Upper lobe of right lung (tissue), 1 donor: ENCODE measurements at regions not wholly inside any gene's neighbourhood (a gene's known extent, or its start where the extent isn't known, plus 50 kb on each side); places are given as distances from the start of the nearest gene placed in this dataset.

Experiments used
- ATAC-seq: fragments of 200-7000 bp; cut with Tn5 transposase; one replicate; pipeline ENCODE4 v1.9.1; 2020; ENCODE audit warnings: mild to moderate bottlenecking, moderate library complexity
- DNase-seq: peaks from one replicate; pipeline ENCODE4 v3.0.0-alpha.2; 2020
- H3K27ac ChIP-seq: fragments of 200-600 bp; one replicate; pipeline ENCODE4 v1.8.0; 2022
- H3K27me3 ChIP-seq: fragments of 200-600 bp; one replicate; pipeline ENCODE4 v1.8.0; 2022; ENCODE audit warnings: mild to moderate bottlenecking
- H3K36me3 ChIP-seq: fragments of 200-600 bp; one replicate; pipeline ENCODE4 v1.8.0; 2022
- H3K4me1 ChIP-seq: fragments of 200-600 bp; one replicate; pipeline ENCODE4 v1.8.0; 2022
- H3K4me3 ChIP-seq: fragments of 200-600 bp; one replicate; pipeline ENCODE4 v1.8.0; 2022; ENCODE audit warnings: mild to moderate bottlenecking
- H3K9me3 ChIP-seq: fragments of 200-600 bp; one replicate; pipeline ENCODE4 v1.8.0; 2022
- CTCF ChIP-seq: fragments of 200-600 bp; IDR thresholded peaks from one replicate; pipeline ENCODE4 v1.8.0; 2022; ENCODE audit warnings: antibody characterized with exemption
- intact Hi-C: fragments of 100-400 bp; cut with DNase I; formaldehyde crosslinking; loops from one replicate; pipeline ENCODE4 v1.11.0; 2022
- donor health status: DM: no; HTN: yes; CAD: no; lungs with severe emphysema.

GRCh38 chr3:5293207-5293606 lies 105.7 kb downstream of the EDEM1 start:
- DNase-seq (no peak), ATAC-seq (no peak)
- no peak for TF ChIP-seq CTCF
- no peaks in the 10 kb centered on the region for H3K27me3 ChIP-seq
- H3K9me3 ChIP-seq = no peaks in the 10 kb centered on the region
- intact Hi-C loops = no loop called here
- H3K4me1 ChIP-seq = no peaks in the 10 kb centered on the region
- no peaks in the 10 kb centered on the region for H3K36me3 ChIP-seq
- H3K4me3 ChIP-seq = no peak overlapping the region
- no peak overlapping the region for H3K27ac ChIP-seq

DNA sequence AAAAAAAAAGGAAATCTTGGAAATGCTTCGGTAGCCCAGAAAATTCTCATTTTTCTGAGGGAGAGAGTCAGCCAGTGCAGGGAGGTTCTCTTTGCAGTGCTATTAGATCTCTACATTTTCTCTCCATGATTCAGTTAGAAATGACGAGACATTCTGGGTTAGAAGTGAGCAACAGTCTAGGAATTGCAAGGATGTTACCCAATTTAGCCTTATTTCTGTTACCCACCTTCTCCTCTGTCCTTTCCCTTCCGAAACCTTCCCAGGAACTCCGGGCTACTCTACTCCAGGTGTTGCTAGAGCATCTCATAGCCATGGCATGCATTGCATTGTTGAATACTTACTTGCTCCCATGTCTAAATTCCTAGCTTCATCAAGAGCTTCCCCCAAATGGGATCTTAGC lies 106.8 kb downstream of the EDEM1 start:
- no peak for TF ChIP-seq CTCF
- Histone ChIP-seq H3K36me3 (no peaks in the 10 kb centered on the region), H3K4me3 (no peak overlapping the region), H3K4me1 (no peaks in the 10 kb centered on the region), H3K27me3 (no peaks in the 10 kb centered on the region), H3K9me3 (no peaks in the 10 kb centered on the region), H3K27ac (no peak overlapping the region)
- ATAC-seq (no peak), DNase-seq (no peak)
- intact Hi-C loops = no loop called here

GRCh38 chr3:5295191-5295690 lies 107.7 kb downstream of the EDEM1 start:
- H3K4me3 ChIP-seq = no peak overlapping the region
- intact Hi-C loops = no loop called here
- H3K27ac ChIP-seq = no peak overlapping the region
- no peak for DNase-seq
- no peaks in the 10 kb centered on the region for H3K36me3 ChIP-seq
- H3K4me1 ChIP-seq = no peaks in the 10 kb centered on the region
- no peak for TF ChIP-seq CTCF
- no peaks in the 10 kb centered on the region for H3K9me3 ChIP-seq
- no peak for ATAC-seq
- no peaks in the 10 kb centered on the region for H3K27me3 ChIP-seq

GRCh38 chr3:5296362-5296761 lies 108.9 kb downstream of the EDEM1 start:
- ATAC-seq (no peak), DNase-seq (no peak)
- no peaks in the 10 kb centered on the region for H3K4me1 ChIP-seq
- TF ChIP-seq CTCF = no peak
- intact Hi-C loops = no loop called here
- no peaks in the 10 kb centered on the region for H3K9me3 ChIP-seq
- H3K27me3 ChIP-seq = no peaks in the 10 kb centered on the region
- H3K4me3 ChIP-seq = no peak overlapping the region
- H3K36me3 ChIP-seq = no peaks in the 10 kb centered on the region
- no peak overlapping the region for H3K27ac ChIP-seq

- Histone ChIP-seq H3K27me3 (no peaks in the 10 kb centered on the region), H3K4me1 (no peaks in the 10 kb centered on the region), H3K9me3 (no peaks in the 10 kb centered on the region), H3K36me3 (no peaks in the 10 kb centered on the region), H3K27ac (no peak overlapping the region), H3K4me3 (no peak overlapping the region)
- ATAC-seq (no peak), DNase-seq (no peak)
- TF ChIP-seq CTCF = no peak
- intact Hi-C loops = no loop called here
Measured at GRCh38 chr3:5297895-5298294, 110.4 kb downstream of the EDEM1 start.

- no peak overlapping the region for H3K4me3 ChIP-seq
- no peak for DNase-seq
- H3K9me3 ChIP-seq = no peaks in the 10 kb centered on the region
- intact Hi-C loops = no loop called here
- no peak overlapping the region for H3K27ac ChIP-seq
- H3K4me1 ChIP-seq = no peaks in the 10 kb centered on the region
- no peak for ATAC-seq
- no peaks in the 10 kb centered on the region for H3K36me3 ChIP-seq
- no peak for TF ChIP-seq CTCF
- H3K27me3 ChIP-seq = no peaks in the 10 kb centered on the region
Measured at GRCh38 chr3:5298453-5298852, 110.9 kb downstream of the EDEM1 start.
